Fibroblast of skin of left biceps (primary cell): ENCODE measurements at regions not wholly inside any gene's neighbourhood (a gene's known extent, or its start where the extent isn't known, plus 50 kb on each side); places are given as distances from the start of the nearest gene placed in this dataset.
"Not testable (repeated sequence)": the region's sequence is repeated elsewhere in the genome, so short reads cannot be mapped to it uniquely, and the experiment has no call there.

Source experiments
- DNase-seq, 2 experiments: peaks; one replicate each; pipeline ENCODE4 v3.0.0-alpha.2; 2013; ENCODE audit warnings: low read depth in 2 of 2

GRCh38 chr2:111500536-111501062 lies 379.9 kb downstream of the BCL2L11 start:
- DNase-seq, result not testable (repeated sequence)

DNA sequence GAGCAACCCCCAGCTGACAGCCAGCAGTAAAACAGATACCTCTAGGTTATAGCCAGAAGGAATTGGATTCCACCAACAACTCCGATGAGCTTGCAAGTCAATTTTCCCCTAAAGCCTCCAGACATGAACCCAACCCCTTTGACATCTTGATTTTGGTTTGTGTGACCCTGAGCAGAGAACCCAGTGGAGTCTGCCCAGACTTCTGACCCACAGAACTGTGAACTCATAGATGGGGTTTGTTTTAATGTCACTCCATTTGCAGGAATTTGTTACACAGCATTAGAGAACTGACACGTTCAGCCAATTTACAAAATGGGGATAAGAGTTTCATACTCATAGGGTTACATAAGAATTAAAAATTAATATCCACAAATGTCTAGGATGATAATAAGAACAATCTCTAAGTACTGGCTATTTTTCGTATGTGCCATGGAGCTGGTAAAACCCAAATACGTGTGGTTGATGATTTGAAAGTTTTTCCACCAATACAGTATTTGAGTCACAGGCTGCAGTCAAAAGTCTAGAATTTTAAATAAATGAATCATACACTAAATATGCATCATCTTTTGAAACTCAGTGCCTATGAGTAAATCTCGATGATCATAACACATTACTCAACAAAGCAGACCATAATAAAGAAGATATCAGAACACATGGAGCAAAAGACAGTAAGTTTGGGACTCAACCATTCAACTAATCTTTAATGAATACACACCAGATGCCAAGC lies 380.0 kb downstream of the ANAPC1 start:
- not testable (repeated sequence) for DNase-seq

DNA sequence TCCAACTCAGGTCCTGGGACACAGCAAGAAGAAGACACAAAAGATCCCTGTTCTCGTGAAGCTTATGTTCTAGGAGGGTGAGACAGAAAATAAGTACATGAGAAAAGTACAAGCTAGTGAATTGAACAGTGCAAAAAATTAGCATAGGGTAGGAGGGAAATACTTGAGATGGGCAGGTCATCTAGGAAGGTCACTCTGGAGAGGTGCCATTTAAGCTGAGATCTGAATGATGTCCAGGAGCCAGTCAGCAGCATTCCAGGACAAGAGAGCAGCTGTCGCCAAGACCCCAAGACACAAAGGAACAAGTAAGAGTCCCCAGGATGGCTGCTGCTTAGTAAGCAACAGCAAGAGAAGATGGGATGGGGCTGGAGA lies 379.4 kb downstream of the ANAPC1 start:
- not testable (repeated sequence) for DNase-seq

GRCh38 chr2:111505267-111505666 lies 378.7 kb downstream of the ANAPC1 start:
- DNase-seq, result not testable (repeated sequence)

- DNase-seq, result not testable (repeated sequence)
These were observed 377.1 kb downstream of the ANAPC1 start for GRCh38 chr2:111506936-111507335.

- DNase-seq, result not testable (repeated sequence)
These were observed 374.6 kb downstream of the ANAPC1 start for GRCh38 chr2:111509225-111509869.

DNA sequence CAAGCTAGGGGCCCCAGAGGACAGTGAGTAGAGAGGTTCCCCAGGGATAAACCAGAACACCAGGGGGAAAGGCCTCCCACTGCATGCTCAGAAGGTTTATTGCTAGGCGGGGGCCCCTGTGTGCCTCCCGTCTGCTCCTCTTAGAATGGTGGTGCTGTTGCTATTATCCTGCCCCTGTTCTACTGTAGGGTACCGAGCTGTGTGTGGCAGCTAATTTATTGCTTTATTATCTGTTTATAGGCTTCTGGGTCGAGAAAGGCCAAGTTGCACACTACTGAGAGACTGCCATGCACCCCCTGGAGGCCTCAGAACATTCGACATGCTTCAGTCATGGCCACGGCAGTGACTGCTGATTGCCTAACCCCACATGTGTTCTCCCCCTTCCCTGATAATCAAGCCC lies 373.6 kb downstream of the ANAPC1 start:
- DNase-seq, result not testable (repeated sequence)

DNA sequence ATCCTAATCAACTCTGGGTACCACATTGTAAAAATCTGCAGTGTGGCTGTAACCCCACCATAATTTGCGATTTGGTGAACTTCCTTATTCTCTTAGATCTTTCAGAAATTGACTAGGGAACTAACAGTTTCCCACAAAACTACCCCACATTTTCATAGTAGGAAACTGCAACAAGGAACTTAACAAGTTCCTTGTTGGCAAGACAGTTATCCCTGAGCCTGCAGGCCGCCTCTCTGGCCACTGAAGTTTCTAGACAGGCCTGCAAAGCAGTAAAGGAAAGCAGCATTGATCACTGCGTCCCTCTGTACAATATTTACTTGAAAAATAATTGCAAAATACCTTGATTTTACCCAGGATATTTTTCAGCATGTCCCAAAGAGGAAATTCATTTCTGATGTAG lies 372.9 kb downstream of the ANAPC1 start:
- DNase-seq, result not testable (repeated sequence)

GRCh38 chr2:111512378-111512777 lies 371.6 kb downstream of the ANAPC1 start:
- not testable (repeated sequence) for DNase-seq

DNA sequence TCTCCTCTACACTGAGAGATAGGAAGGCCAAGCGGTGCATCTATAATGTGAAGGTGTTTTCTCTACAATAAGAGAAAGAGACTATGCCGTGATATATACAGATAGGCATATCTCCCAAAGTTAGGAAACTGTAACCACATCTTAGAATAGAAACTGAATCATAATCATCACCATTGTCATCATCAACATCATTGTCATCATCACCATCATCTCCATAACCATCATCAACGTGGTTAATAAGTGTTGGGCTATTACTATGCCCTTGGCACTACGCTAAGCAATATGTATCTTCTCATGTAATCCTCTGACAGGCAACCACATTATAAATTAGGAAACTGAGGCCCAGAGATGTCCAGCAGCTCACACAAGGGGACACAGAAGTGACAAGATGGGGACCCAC lies 369.9 kb downstream of the ANAPC1 start:
- DNase-seq, result not testable (repeated sequence)

DNA sequence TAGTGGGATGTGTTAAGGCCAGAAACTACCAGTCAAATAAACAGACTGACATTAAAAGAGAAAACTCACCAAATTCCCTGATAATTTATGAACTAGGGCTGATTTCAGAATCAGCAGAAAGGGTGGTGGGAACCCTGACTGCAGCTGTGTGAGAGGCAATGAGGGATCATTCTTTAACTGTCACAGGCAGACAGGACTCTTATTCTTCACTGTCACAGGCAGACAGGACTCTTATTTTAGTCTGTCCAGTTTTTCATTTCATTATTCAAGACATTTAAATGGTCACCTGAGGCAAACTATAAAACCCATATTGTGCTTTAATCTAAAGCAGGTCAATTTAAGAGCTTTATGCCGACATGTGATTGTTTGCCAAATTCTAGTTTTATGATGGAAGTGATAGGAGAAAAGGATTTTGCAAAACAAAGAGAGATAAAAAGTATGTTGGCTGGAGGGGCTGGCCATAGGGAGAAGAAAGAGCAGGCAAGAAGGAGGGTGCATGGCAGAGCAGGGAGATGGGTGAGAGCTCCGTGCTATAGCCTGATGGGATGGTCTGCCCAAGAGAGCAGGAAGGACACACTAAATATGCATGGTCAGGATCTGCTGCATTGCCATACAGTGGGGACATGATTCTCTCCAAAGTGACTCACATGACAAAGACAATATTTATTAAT lies 366.8 kb downstream of the ANAPC1 start:
- DNase-seq, result not testable (repeated sequence)

GRCh38 chr2:111517721-111518053 lies 366.3 kb downstream of the ANAPC1 start:
- DNase-seq, result not testable (repeated sequence)

DNA sequence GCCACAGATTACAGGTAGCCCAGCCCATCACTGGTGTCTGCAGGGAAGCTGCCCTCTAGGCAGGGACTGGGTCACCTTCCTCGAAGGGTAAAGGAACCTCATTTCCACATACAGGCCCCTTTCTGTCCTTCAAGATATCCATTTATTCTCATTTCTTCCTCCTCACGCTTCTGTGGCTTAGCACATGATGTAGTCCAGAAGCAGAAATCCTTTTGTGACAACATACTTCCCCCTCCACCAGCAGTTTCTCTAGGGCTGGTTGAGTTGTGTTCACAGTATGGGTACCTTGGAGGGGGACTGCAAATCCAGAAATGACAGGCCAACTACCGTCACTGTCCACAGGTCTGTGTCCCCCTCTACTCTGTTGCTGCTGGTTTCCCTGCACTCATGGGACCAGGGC lies 364.9 kb downstream of the ANAPC1 start:
- no peak for DNase-seq

- no peak for DNase-seq
These were observed 361.7 kb downstream of the ANAPC1 start for GRCh38 chr2:111522231-111522768.

DNA sequence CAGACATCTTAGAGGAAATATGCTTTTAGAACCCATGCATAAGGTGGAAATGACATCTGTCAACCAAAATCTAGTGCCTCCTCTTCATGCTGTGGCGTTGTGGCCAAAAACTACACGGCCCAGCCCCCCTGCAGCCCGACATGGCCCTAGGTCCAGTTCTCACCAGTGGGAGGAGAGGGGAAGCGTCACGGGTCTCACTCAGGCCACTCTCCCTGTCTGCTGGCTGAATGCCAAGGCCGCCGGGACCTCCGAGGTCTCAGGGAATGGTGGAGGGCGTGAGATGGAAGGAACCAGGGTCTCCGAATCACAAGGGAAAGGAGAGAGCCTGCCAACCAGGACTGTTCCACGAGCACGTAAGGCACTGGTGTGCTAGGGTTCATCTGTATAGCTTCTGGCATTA lies 361.0 kb downstream of the ANAPC1 start:
- DNase-seq, result no peak

DNA sequence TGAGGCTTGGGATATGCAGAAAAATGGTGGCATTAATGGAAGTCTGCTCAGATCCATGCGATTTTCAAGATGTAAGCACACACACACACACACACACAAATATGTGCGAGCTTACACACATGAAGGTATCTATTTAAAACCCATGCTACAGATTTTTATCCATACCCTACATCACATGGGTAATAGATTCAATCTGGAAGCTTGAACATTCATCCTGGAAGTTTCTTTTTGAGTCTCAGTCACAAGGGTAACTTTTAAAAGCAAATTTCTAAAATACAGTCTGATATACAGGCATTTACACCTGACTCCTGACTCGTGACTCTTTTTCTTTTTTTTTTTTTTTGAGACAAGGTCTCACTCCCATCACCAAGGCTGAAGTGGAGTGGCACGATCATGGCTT lies 359.0 kb downstream of the ANAPC1 start:
- DNase-seq, result not testable (repeated sequence)

DNA sequence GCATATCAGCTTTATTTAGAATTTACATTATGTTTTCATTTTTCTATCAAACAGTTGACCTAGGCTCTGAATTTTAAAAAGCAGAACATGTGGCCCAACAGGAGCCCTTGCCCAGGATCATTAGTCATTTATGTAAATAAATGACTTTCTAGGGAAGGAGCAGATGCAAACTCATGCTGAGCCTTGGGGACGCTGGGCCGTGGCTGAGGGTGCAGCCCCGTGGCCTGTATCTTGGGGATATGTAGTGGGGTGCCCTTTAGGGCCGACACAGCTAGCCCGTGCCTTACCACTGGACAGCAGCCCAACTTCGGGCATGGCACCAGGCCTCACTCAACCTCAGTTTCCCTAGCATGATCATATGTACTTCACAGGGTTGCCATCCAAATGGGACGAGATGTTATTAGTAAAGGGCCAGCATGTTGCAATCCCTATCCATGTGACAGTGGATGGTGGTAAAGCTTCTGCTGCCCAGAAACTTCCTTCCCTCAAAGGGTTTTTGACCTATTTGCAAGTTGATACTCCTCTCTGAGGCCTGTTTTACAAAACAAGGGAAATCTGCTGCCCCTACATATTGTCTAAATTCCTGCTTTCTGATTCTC lies 357.9 kb downstream of the ANAPC1 start:
- DNase-seq, result not testable (repeated sequence)

GRCh38 chr2:111527707-111528400 lies 356.1 kb downstream of the ANAPC1 start:
- not testable (repeated sequence) for DNase-seq

GRCh38 chr2:111529022-111529421 lies 355.0 kb downstream of the ANAPC1 start:
- not testable (repeated sequence) for DNase-seq

DNA sequence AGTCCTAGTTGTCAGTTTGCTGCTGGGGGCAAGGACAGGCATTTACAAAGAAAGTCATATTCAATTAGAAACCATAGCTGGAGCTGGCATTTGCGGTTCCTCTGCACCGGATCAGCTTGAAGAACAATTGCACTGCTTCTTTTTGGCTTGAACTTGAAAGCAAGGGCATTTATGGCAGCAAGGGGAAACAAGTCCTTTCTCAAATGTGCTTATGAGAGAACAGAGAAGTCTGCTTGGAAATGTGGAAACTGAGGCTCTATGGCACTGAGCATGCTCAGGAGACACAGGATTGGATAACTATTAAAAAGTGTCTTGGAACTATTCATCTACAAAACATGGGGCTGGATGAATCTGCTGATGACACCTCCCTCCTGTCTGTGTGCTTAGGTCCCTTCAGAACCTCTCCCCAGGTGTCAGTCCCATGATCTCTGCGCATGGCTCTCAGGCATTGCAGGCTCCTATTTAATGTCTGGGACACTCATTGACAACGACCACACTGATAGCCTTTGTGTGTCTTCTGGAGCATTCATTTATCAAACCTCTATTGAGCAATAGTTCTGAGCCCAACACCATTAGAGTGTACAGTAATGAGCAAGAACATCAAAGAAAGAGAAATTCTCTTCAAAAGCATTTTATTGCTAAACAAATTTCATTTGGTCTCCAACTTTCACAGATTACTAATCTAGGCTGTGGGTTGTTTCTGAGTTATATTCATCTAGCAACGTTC lies 353.6 kb downstream of the ANAPC1 start:
- not testable (repeated sequence) for DNase-seq
